ENCODE measurements at regions not wholly inside any gene's neighbourhood (a gene's known extent, or its start where the extent isn't known, plus 50 kb on each side); places are given as distances from the start of the nearest gene placed in this dataset.

GRCh38 chr3:11706604-11707003 is 62.9 kb upstream of the VGLL4 start:
- Histone ChIP-seq H3K27me3 (ENCODE audit: insufficient read depth, low read length, poor library complexity) (no peaks in the 10 kb centered on the region), H3K79me2 (ENCODE audit: insufficient read depth, low read length) (no peaks in the 10 kb centered on the region), H3K4me3 (ENCODE audit: low read depth in 1 of 2, low read length in 2 of 2) (no peak overlapping the region), H3K27ac (ENCODE audit: low read length) (no peak overlapping the region), H3K9me3 (ENCODE audit: insufficient read depth, low read length, severe bottlenecking) (peaks cover 7% of the 10 kb centered on the region), H3K36me3 (ENCODE audit: insufficient read depth, low read length) (no peaks in the 10 kb centered on the region), H3K4me2 (ENCODE audit: insufficient read depth, low read length) (no peak overlapping the region), H2AFZ (ENCODE audit: low read depth, low read length) (no peak overlapping the region), H3K4me1 (ENCODE audit: insufficient read depth, low read length) (no peaks in the 10 kb centered on the region), H4K20me1 (ENCODE audit: insufficient read depth, low read length) (no peaks in the 10 kb centered on the region), H3K9ac (ENCODE audit: low read depth, low read length) (no peak overlapping the region)
- TF ChIP-seq EZH2 (IDR thresholded peaks at IDR 0.05; ENCODE audit: borderline replicate concordance, low read depth, low read length, severe bottlenecking): no peak
- TF ChIP-seq CTCF (IDR thresholded peaks at IDR 0.05; ENCODE audit: borderline replicate concordance, extremely low read depth, low read length, poor library complexity, severe bottlenecking): no peak
- no peak for ATAC-seq (ENCODE audit: insufficient read depth, low read depth)
- DNase-seq: no peak

GRCh38 chr3:11705049-11705448 is 61.3 kb upstream of the VGLL4 start:
- H4K20me1 ChIP-seq (ENCODE audit: insufficient read depth, low read length): no peaks in the 10 kb centered on the region
- H3K27ac ChIP-seq (ENCODE audit: low read length): no peak overlapping the region
- H3K27me3 ChIP-seq (ENCODE audit: insufficient read depth, low read length, poor library complexity): peaks cover 4% of the 10 kb centered on the region
- TF ChIP-seq CTCF (IDR thresholded peaks at IDR 0.05; ENCODE audit: borderline replicate concordance, extremely low read depth, low read length, poor library complexity, severe bottlenecking) (no peak), EZH2 (IDR thresholded peaks at IDR 0.05; ENCODE audit: borderline replicate concordance, low read depth, low read length, severe bottlenecking) (no peak)
- no peaks in the 10 kb centered on the region for H3K36me3 ChIP-seq (ENCODE audit: insufficient read depth, low read length)
- no peak overlapping the region for H3K4me3 ChIP-seq (ENCODE audit: low read depth in 1 of 2, low read length in 2 of 2)
- no peak overlapping the region for H3K4me2 ChIP-seq (ENCODE audit: insufficient read depth, low read length)
- no peaks in the 10 kb centered on the region for H3K4me1 ChIP-seq (ENCODE audit: insufficient read depth, low read length)
- ATAC-seq (ENCODE audit: insufficient read depth, low read depth) (no peak), DNase-seq (no peak)
- peaks cover 5% of the 10 kb centered on the region for H3K9me3 ChIP-seq (ENCODE audit: insufficient read depth, low read length, severe bottlenecking)
- H2AFZ ChIP-seq (ENCODE audit: low read depth, low read length): no peak overlapping the region
- H3K79me2 ChIP-seq (ENCODE audit: insufficient read depth, low read length): no peaks in the 10 kb centered on the region
- H3K9ac ChIP-seq (ENCODE audit: low read depth, low read length): no peak overlapping the region

- H3K36me3 ChIP-seq (ENCODE audit: insufficient read depth, low read length): no peaks in the 10 kb centered on the region
- H2AFZ ChIP-seq (ENCODE audit: low read depth, low read length): no peak overlapping the region
- no peaks in the 10 kb centered on the region for H4K20me1 ChIP-seq (ENCODE audit: insufficient read depth, low read length)
- no peak overlapping the region for H3K27ac ChIP-seq (ENCODE audit: low read length)
- no peaks in the 10 kb centered on the region for H3K9me3 ChIP-seq (ENCODE audit: insufficient read depth, low read length, severe bottlenecking)
- peaks cover 4% of the 10 kb centered on the region for H3K27me3 ChIP-seq (ENCODE audit: insufficient read depth, low read length, poor library complexity)
- DNase-seq: no peak
- no peak overlapping the region for H3K4me3 ChIP-seq (ENCODE audit: low read depth in 1 of 2, low read length in 2 of 2)
- no peak overlapping the region for H3K9ac ChIP-seq (ENCODE audit: low read depth, low read length)
- no peak for ATAC-seq (ENCODE audit: insufficient read depth, low read depth)
- TF ChIP-seq CTCF (IDR thresholded peaks at IDR 0.05; ENCODE audit: borderline replicate concordance, extremely low read depth, low read length, poor library complexity, severe bottlenecking): no peak
- no peak for TF ChIP-seq EZH2 (IDR thresholded peaks at IDR 0.05; ENCODE audit: borderline replicate concordance, low read depth, low read length, severe bottlenecking)
- no peak overlapping the region for H3K4me2 ChIP-seq (ENCODE audit: insufficient read depth, low read length)
- no peaks in the 10 kb centered on the region for H3K4me1 ChIP-seq (ENCODE audit: insufficient read depth, low read length)
- H3K79me2 ChIP-seq (ENCODE audit: insufficient read depth, low read length): no peaks in the 10 kb centered on the region
Measured at GRCh38 chr3:11703146-11703545, 59.4 kb upstream of the VGLL4 start.

GRCh38 chr3:11699083-11699427 is 55.3 kb upstream of the VGLL4 start:
- Histone ChIP-seq H3K4me2 (ENCODE audit: insufficient read depth, low read length) (no peak overlapping the region), H3K27ac (ENCODE audit: low read length) (no peak overlapping the region), H2AFZ (ENCODE audit: low read depth, low read length) (no peak overlapping the region), H3K4me3 (ENCODE audit: low read depth in 1 of 2, low read length in 2 of 2) (no peak overlapping the region), H4K20me1 (ENCODE audit: insufficient read depth, low read length) (no peaks in the 10 kb centered on the region), H3K4me1 (ENCODE audit: insufficient read depth, low read length) (no peaks in the 10 kb centered on the region), H3K9ac (ENCODE audit: low read depth, low read length) (no peak overlapping the region), H3K9me3 (ENCODE audit: insufficient read depth, low read length, severe bottlenecking) (no peaks in the 10 kb centered on the region), H3K36me3 (ENCODE audit: insufficient read depth, low read length) (no peaks in the 10 kb centered on the region), H3K79me2 (ENCODE audit: insufficient read depth, low read length) (no peaks in the 10 kb centered on the region), H3K27me3 (ENCODE audit: insufficient read depth, low read length, poor library complexity) (peaks cover 4% of the 10 kb centered on the region)
- TF ChIP-seq EZH2 (IDR thresholded peaks at IDR 0.05; ENCODE audit: borderline replicate concordance, low read depth, low read length, severe bottlenecking) (no peak), CTCF (IDR thresholded peaks at IDR 0.05; ENCODE audit: borderline replicate concordance, extremely low read depth, low read length, poor library complexity, severe bottlenecking) (no peak)
- DNase-seq (no peak), ATAC-seq (ENCODE audit: insufficient read depth, low read depth) (no peak)
